ENCODE measurements at regions not wholly inside any gene's neighbourhood (a gene's known extent, or its start where the extent isn't known, plus 50 kb on each side); places are given as distances from the start of the nearest gene placed in this dataset.

- DNase-seq = no peak
- Histone ChIP-seq H3K4me1 (no peaks in the 10 kb centered on the region), H3K4me3 (no peak overlapping the region), H3K27me3 (replicated peaks in 1 of 7) (no peaks in the 10 kb centered on the region), H3K9me3 (peaks cover 0 to 10% (median 0%) of the 10 kb centered on the region in 8 donors), H3K27ac (no peak overlapping the region), H3K36me3 (no peaks in the 10 kb centered on the region)
- TF ChIP-seq, protein P1, sequence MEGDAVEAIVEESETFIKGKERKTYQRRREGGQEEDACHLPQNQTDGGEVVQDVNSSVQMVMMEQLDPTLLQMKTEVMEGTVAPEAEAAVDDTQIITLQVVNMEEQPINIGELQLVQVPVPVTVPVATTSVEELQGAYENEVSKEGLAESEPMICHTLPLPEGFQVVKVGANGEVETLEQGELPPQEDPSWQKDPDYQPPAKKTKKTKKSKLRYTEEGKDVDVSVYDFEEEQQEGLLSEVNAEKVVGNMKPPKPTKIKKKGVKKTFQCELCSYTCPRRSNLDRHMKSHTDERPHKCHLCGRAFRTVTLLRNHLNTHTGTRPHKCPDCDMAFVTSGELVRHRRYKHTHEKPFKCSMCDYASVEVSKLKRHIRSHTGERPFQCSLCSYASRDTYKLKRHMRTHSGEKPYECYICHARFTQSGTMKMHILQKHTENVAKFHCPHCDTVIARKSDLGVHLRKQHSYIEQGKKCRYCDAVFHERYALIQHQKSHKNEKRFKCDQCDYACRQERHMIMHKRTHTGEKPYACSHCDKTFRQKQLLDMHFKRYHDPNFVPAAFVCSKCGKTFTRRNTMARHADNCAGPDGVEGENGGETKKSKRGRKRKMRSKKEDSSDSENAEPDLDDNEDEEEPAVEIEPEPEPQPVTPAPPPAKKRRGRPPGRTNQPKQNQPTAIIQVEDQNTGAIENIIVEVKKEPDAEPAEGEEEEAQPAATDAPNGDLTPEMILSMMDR (IDR thresholded peaks at IDR 0.05 in 8 of 11, conservative IDR thresholded peaks at IDR 0.05 in 3 of 11) = no peak
- TF ChIP-seq POLR2A (IDR thresholded peaks at IDR 0.05) = no peak
- no peak for TF ChIP-seq POLR2AphosphoS5 (IDR thresholded peaks at IDR 0.05)
- intact Hi-C loops (cut with DNase I; ENCODE audit: low total_unique reads) = no loop called here
- 82 to 94% (median 91%) methylated on average over 12 of the region's 12 CpGs for WGBS, 5 donors
Observed at GRCh38 chr10:52939894-52940293, 167.3 kb upstream of the MBL2 start.

DNA sequence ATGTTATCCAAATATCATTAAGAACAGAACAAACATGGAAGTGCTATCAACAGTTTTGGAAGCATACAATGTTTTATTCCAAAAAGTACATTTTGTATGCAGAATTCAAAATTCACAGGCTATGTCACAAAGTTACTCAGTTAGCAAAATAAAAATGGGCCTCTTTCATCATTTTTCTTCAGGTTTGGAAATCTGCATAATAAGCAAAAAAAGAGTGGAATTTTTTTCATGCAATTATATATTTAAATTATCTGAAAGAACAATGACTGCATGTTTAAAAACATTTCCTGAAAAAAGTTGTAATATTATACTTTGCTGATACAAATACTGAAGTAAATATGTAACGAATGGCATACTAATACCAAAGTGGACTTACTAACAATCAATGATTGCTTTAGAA, 161.2 kb upstream of the MBL2 start:
- WGBS, 5 donors = 72 to 87% (median 82%) methylated on average over 1 of the region's 1 CpG
- TF ChIP-seq POLR2AphosphoS5 (IDR thresholded peaks at IDR 0.05) (no peak), POLR2A (IDR thresholded peaks at IDR 0.05) (no peak)
- TF ChIP-seq, protein P1 (IDR thresholded peaks at IDR 0.05 in 8 of 11, conservative IDR thresholded peaks at IDR 0.05 in 3 of 11) = no peak
- intact Hi-C loops (cut with DNase I; ENCODE audit: low total_unique reads) = no loop called here

DNA sequence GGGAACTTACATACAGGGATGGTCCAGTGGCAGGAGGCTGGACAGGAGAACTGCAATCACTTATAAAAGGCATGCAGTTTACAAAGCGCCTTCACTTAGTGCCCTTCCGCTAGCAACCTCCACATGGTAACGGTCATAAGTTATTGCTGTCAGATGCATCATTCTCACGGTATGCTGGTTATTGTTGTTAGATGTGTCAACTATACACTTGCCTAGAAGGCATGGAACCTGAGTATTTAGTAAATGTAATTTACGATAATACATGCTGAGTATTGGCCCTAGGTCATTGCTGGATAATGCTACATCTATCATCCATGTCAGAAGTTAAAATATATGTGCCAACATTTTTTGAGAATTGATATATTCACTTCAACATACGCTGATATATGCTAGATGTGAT, 155.1 kb upstream of the MBL2 start:
- Histone ChIP-seq H3K4me1 (no peaks in the 10 kb centered on the region), H3K4me3 (no peak overlapping the region), H3K27me3 (replicated peaks in 1 of 7) (no peaks in the 10 kb centered on the region), H3K27ac (no peak overlapping the region), H3K36me3 (no peaks in the 10 kb centered on the region), H3K9me3 (no peaks in the 10 kb centered on the region)
- intact Hi-C loops (cut with DNase I; ENCODE audit: low total_unique reads) = no loop called here
- TF ChIP-seq POLR2A (IDR thresholded peaks at IDR 0.05) (no peak), POLR2AphosphoS5 (IDR thresholded peaks at IDR 0.05) (no peak)
- TF ChIP-seq, protein P1 (IDR thresholded peaks at IDR 0.05 in 8 of 11, conservative IDR thresholded peaks at IDR 0.05 in 3 of 11) = no peak
- WGBS, 5 donors = 87 to 92% (median 88%) methylated on average over 6 of the region's 6 CpGs
- DNase-seq = no peak

More for the DNA sequence above, 161.2 kb upstream of the MBL2 start:
- Histone ChIP-seq H3K27me3 (replicated peaks in 1 of 7) (no peaks in the 10 kb centered on the region), H3K36me3 (no peaks in the 10 kb centered on the region), H3K4me3 (no peak overlapping the region), H3K4me1 (no peaks in the 10 kb centered on the region), H3K27ac (no peak overlapping the region), H3K9me3 (no peaks in the 10 kb centered on the region)
- DNase-seq = no peak

DNA sequence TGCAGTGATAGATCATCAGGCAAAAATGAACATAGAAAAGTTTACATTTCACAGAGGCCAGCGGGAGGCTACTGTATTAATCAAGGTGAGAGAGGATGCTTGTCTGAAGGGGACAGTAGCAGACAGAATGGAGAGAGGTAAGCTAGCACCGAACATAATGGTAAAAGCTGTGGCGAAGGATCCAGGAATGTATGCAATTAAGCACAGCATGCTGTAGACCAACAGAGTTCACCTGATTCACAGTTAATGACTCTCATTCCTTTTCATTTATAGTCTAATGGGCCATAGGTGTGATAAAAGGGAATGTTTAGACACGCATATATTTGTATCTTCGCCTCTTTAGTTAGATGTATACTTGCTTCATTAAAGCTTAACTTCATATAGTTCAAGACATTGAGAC, 150.9 kb upstream of the MBL2 start:
- intact Hi-C loops (cut with DNase I; ENCODE audit: low total_unique reads) = no loop called here
- H3K4me1 ChIP-seq = no peaks in the 10 kb centered on the region
- H3K27ac ChIP-seq = no peak overlapping the region
- WGBS, 5 donors = 68 to 88% (median 84%) methylated on average over 5 of the region's 5 CpGs
- no peaks in the 10 kb centered on the region for H3K27me3 ChIP-seq (replicated peaks in 1 of 7)
- no peak overlapping the region for H3K4me3 ChIP-seq
- no peaks in the 10 kb centered on the region for H3K9me3 ChIP-seq
- TF ChIP-seq POLR2AphosphoS5 (IDR thresholded peaks at IDR 0.05) (no peak), POLR2A (IDR thresholded peaks at IDR 0.05) (no peak)
- TF ChIP-seq, protein P1 (IDR thresholded peaks at IDR 0.05 in 8 of 11, conservative IDR thresholded peaks at IDR 0.05 in 3 of 11) = no peak
- H3K36me3 ChIP-seq = no peaks in the 10 kb centered on the region
- DNase-seq = no peak
